SU-DHL-6 (cell line): ENCODE measurements at regions not wholly inside any gene's neighbourhood (a gene's known extent, or its start where the extent isn't known, plus 50 kb on each side); places are given as distances from the start of the nearest gene placed in this dataset.

ENCODE experiments used
- H2AFZ ChIP-seq: fragments of 200-600 bp; sonication (generic); 2 replicates; pipeline ENCODE4 v1.6.1; 2014; ENCODE audit warnings: low read depth, mild to moderate bottlenecking, moderate library complexity, mixed read lengths, antibody characterized with exemption, low read length; ENCODE audit not compliant: severe bottlenecking
- H3F3A ChIP-seq: fragments of 200-600 bp; shearing (Covaris generic); 2 replicates; pipeline ENCODE4 v1.6.0; 2016; ENCODE audit warnings: antibody characterized with exemption, mild to moderate bottlenecking; ENCODE audit not compliant: insufficient read depth
- H3K27ac ChIP-seq: fragments of 200-600 bp; sonication (generic); 2 replicates; pipeline ENCODE4 v1.5.1; 2016; ENCODE audit warnings: low read depth, mild to moderate bottlenecking, low read length, moderate library complexity, mixed read lengths
- H3K27me3 ChIP-seq: fragments of 200-600 bp; sonication (generic), shearing (Covaris generic); 2 replicates; pipeline ENCODE4 v1.6.0; 2014; ENCODE audit warnings: mild to moderate bottlenecking, low read length
- H3K36me3 ChIP-seq: fragments of 200-600 bp; sonication (generic); 2 replicates; pipeline ENCODE4 v1.6.1; 2014; ENCODE audit warnings: mild to moderate bottlenecking, low read length, mixed read lengths
- H3K4me2 ChIP-seq: fragments of 300-600, 200-600 bp; shearing (Covaris generic), sonication (generic); 2 replicates; pipeline ENCODE4 v1.6.0; 2014; ENCODE audit warnings: low read length, low read depth, mild to moderate bottlenecking; ENCODE audit not compliant: poor library complexity, severe bottlenecking
- H3K4me3 ChIP-seq: fragments of 200-600 bp; sonication (generic); 2 replicates; pipeline ENCODE4 v1.5.1; 2014; ENCODE audit warnings: antibody characterized with exemption, low read length, mild to moderate bottlenecking, mixed read lengths; ENCODE audit not compliant: insufficient read depth, poor library complexity, severe bottlenecking
- H3K79me2 ChIP-seq: fragments of 200-600 bp; sonication (generic); 2 replicates; pipeline ENCODE4 v1.6.1; 2014; ENCODE audit warnings: mild to moderate bottlenecking, low read length, moderate library complexity; ENCODE audit not compliant: insufficient read depth
- H3K9ac ChIP-seq: fragments of 200-600 bp; sonication (generic); 2 replicates; pipeline ENCODE4 v1.7.0; 2014; ENCODE audit warnings: mild to moderate bottlenecking, low read length
- H3K9me2 ChIP-seq: fragments of 200-600 bp; sonication (generic); replicated peaks from 2 replicates; pipeline ENCODE4 v1.6.1; 2014; ENCODE audit warnings: low read length; ENCODE audit not compliant: insufficient read depth
- H3K9me3 ChIP-seq: fragments of 200-600 bp; sonication (generic); 2 replicates; pipeline ENCODE4 v1.6.1; 2014; ENCODE audit warnings: low read length, mixed read lengths; ENCODE audit not compliant: insufficient read depth
- H4K20me1 ChIP-seq: fragments of 200-600 bp; sonication (generic); 2 replicates; pipeline ENCODE4 v1.6.1; 2014; ENCODE audit warnings: low read depth, mild to moderate bottlenecking, antibody characterized with exemption, low read length, moderate library complexity, mixed read lengths
- CTCF ChIP-seq: fragments of 200-600 bp; sonication (generic); IDR thresholded peaks from one replicate; pipeline ENCODE4 v1.5.1; 2017; ENCODE audit warnings: antibody characterized with exemption, mild to moderate bottlenecking, low read length, moderate library complexity; ENCODE audit not compliant: insufficient read depth, poor library complexity, severe bottlenecking
- EZH2phosphoT487 ChIP-seq: fragments of 200-600 bp; sonication (generic), shearing (Covaris generic); conservative IDR thresholded peaks from 2 replicates; pipeline ENCODE4 v1.6.1; 2018; ENCODE audit warnings: mild to moderate bottlenecking, antibody characterized with exemption, low read length, moderate library complexity, mixed read lengths

GRCh38 chr2:215500466-215500865, 64.6 kb upstream of the FN1 start:
- Histone ChIP-seq H3K9me3 (no peaks in the 10 kb centered on the region), H3K27me3 (no peaks in the 10 kb centered on the region), H3K36me3 (no peaks in the 10 kb centered on the region), H3K9ac (no peak overlapping the region), H3K9me2 (no peaks in the 10 kb centered on the region), H3F3A (no peaks in the 10 kb centered on the region), H3K79me2 (no peaks in the 10 kb centered on the region), H3K27ac (no peak overlapping the region), H4K20me1 (no peaks in the 10 kb centered on the region), H3K4me3 (no peak overlapping the region), H2AFZ (no peak overlapping the region), H3K4me2 (no peak overlapping the region)
- TF ChIP-seq CTCF (no peak), EZH2phosphoT487 (no peak)

GRCh38 chr2:215499331-215499730, 63.5 kb upstream of the FN1 start:
- Histone ChIP-seq H3K4me2 (no peak overlapping the region), H3K36me3 (no peaks in the 10 kb centered on the region), H3K27me3 (no peaks in the 10 kb centered on the region), H3K9me3 (no peaks in the 10 kb centered on the region), H3K9me2 (no peaks in the 10 kb centered on the region), H2AFZ (no peak overlapping the region), H3K79me2 (no peaks in the 10 kb centered on the region), H3F3A (no peaks in the 10 kb centered on the region), H3K27ac (no peak overlapping the region), H3K9ac (no peak overlapping the region), H4K20me1 (no peaks in the 10 kb centered on the region), H3K4me3 (no peak overlapping the region)
- TF ChIP-seq EZH2phosphoT487 (no peak), CTCF (no peak)

- Histone ChIP-seq H3K27me3 (no peaks in the 10 kb centered on the region), H3K27ac (no peak overlapping the region), H3K9ac (no peak overlapping the region), H4K20me1 (no peaks in the 10 kb centered on the region), H3K79me2 (no peaks in the 10 kb centered on the region), H3K4me3 (no peak overlapping the region), H3K36me3 (no peaks in the 10 kb centered on the region), H3K4me2 (no peak overlapping the region), H2AFZ (no peak overlapping the region), H3F3A (no peaks in the 10 kb centered on the region), H3K9me2 (no peaks in the 10 kb centered on the region), H3K9me3 (no peaks in the 10 kb centered on the region)
- TF ChIP-seq EZH2phosphoT487 (no peak), CTCF (no peak)
Observed at GRCh38 chr2:215498431-215498830, 62.6 kb upstream of the FN1 start.

GRCh38 chr2:215493376-215493775, 57.5 kb upstream of the FN1 start:
- no peaks in the 10 kb centered on the region for H3K9me3 ChIP-seq
- no peaks in the 10 kb centered on the region for H3K27me3 ChIP-seq
- no peak for TF ChIP-seq CTCF
- TF ChIP-seq EZH2phosphoT487 = no peak
- H3K9ac ChIP-seq = no peak overlapping the region
- no peaks in the 10 kb centered on the region for H3K36me3 ChIP-seq
- H3K27ac ChIP-seq = no peak overlapping the region
- no peak overlapping the region for H2AFZ ChIP-seq
- H3K4me2 ChIP-seq = no peak overlapping the region
- H3K79me2 ChIP-seq = no peaks in the 10 kb centered on the region
- no peaks in the 10 kb centered on the region for H4K20me1 ChIP-seq
- no peaks in the 10 kb centered on the region for H3F3A ChIP-seq
- no peak overlapping the region for H3K4me3 ChIP-seq
- H3K9me2 ChIP-seq = no peaks in the 10 kb centered on the region
